K562 (cell line): ENCODE measurements at regions not wholly inside any gene's neighbourhood (a gene's known extent, or its start where the extent isn't known, plus 50 kb on each side); places are given as distances from the start of the nearest gene placed in this dataset.

ENCODE experiments used
- ARHGAP35 ChIP-seq: fragments of 450-650 bp; IDR thresholded peaks from 2 replicates; pipeline ENCODE4 v1.6.1; 2018; ENCODE audit not compliant: partially characterized antibody
- CHD4 ChIP-seq: fragments of 200-600 bp; sonication (generic); IDR thresholded peaks from 3 replicates; pipeline ENCODE4 v1.6.1; 2012; ENCODE audit warnings: low read depth, mild to moderate bottlenecking, mixed read lengths, low read length, inconsistent platforms; ENCODE audit not compliant: insufficient read depth, insufficient replicate concordance, poor library complexity, severe bottlenecking
- E2F3 ChIP-seq: fragments of 250-450 bp; sonication (Bioruptor Pico); IDR thresholded peaks from 2 replicates; pipeline ENCODE4 v1.4.0; 2020; ENCODE audit warnings: mild to moderate bottlenecking
- FOSL1 ChIP-seq: fragments of 200-800 bp; sonication (Bioruptor generic); conservative IDR thresholded peaks from 2 replicates; pipeline ENCODE4 v1.6.1; 2016; ENCODE audit warnings: missing genetic modification characterization, missing compliant biosample characterization
- FOXK2 ChIP-seq, 2 experiments: fragments of 450-650 bp; IDR thresholded peaks in 1 of 2; conservative IDR thresholded peaks in 1 of 2; 2 replicates each; pipeline ENCODE4 v1.6.1; 2016; ENCODE audit warnings: low read depth in 2 of 2, mild to moderate bottlenecking in 1 of 2
- HMGN3 ChIP-seq: IDR thresholded peaks from 2 replicates; pipeline ENCODE4 v1.6.1; 2011; ENCODE audit warnings: borderline replicate concordance, low read depth, mild to moderate bottlenecking, mixed read lengths, low read length; ENCODE audit not compliant: insufficient read length; ENCODE audit errors: extremely low read depth
- IRF9 ChIP-seq: fragments of 450-650 bp; IDR thresholded peaks from 2 replicates; pipeline ENCODE4 v1.6.1; 2016; ENCODE audit warnings: missing biosample characterization, missing genetic modification characterization
- LCOR ChIP-seq: sonication (generic); formaldehyde crosslinking; IDR thresholded peaks from 2 replicates; pipeline ENCODE4 v1.8.0; 2022; ENCODE audit warnings: mild to moderate bottlenecking, missing genetic modification reagents
- NFIC ChIP-seq: fragments of 450-650 bp; IDR thresholded peaks from 2 replicates; pipeline ENCODE4 v1.6.1; 2017; ENCODE audit warnings: mild to moderate bottlenecking, inconsistent platforms
- PCBP2 ChIP-seq: fragments of 200-400 bp; formaldehyde crosslinking; IDR thresholded peaks from 2 replicates; pipeline ENCODE4 v1.6.1; 2018; ENCODE audit warnings: low read length, low read depth, mild to moderate bottlenecking, moderate library complexity; ENCODE audit not compliant: poor library complexity, severe bottlenecking
- POLR3A ChIP-seq: IDR thresholded peaks from 2 replicates; pipeline ENCODE4 v1.6.1; 2011; ENCODE audit warnings: borderline replicate concordance, mild to moderate bottlenecking, moderate library complexity; ENCODE audit not compliant: insufficient read length, insufficient read depth; ENCODE audit errors: extremely low read depth
- RHOXF2B ChIP-seq: fragments of 250-450 bp; sonication (Bioruptor Pico); conservative IDR thresholded peaks from 2 replicates; pipeline ENCODE4 v1.5.1; 2021
- TARDBP ChIP-seq: fragments of 450-650 bp; IDR thresholded peaks from 2 replicates; pipeline ENCODE4 v1.6.1; 2016
- TBL1XR1 ChIP-seq, 2 experiments: IDR thresholded peaks; 2 replicates each; pipeline ENCODE4 v1.6.1; 2012; ENCODE audit warnings: improper control_type of control experiment in 2 of 2, low read length in 2 of 2, mild to moderate bottlenecking in 1 of 2
- TRIM24 ChIP-seq, 2 experiments: fragments of 450-650 bp; IDR thresholded peaks; 2 replicates each; pipeline ENCODE4 v1.6.1; 2016
- TSC22D4 ChIP-seq: fragments of 450-650 bp; IDR thresholded peaks from 2 replicates; pipeline ENCODE4 v1.6.1; 2016; ENCODE audit warnings: missing genetic modification characterization, missing biosample characterization, control low read depth
- ZMIZ1 ChIP-seq, 2 experiments: fragments of 150-350 bp in 1 of 2; IDR thresholded peaks; 2 replicates each; pipeline ENCODE4 v1.6.1; 2012 to 2016; ENCODE audit warnings: low read depth in 2 of 2, low read length in 2 of 2, mild to moderate bottlenecking in 1 of 2, moderate library complexity in 1 of 2
- ZNF212 ChIP-seq: fragments of 450-650 bp; formaldehyde crosslinking; IDR thresholded peaks from 2 replicates; pipeline ENCODE4 v1.4.0; 2020; ENCODE audit warnings: mild to moderate bottlenecking
- ZSCAN29 ChIP-seq: fragments of 450-650 bp; IDR thresholded peaks from 2 replicates; pipeline ENCODE4 v1.6.1; 2017
- TF ChIP-seq, protein P1 (sequence below), 2 experiments: fragments of 450-650 bp; IDR thresholded peaks; 2 replicates each; pipeline ENCODE4 v1.6.1; 2016
- TF ChIP-seq, protein P2 (sequence below): sonication (generic); formaldehyde crosslinking; IDR thresholded peaks from 2 replicates; pipeline ENCODE4 v1.8.0; 2022; ENCODE audit warnings: mild to moderate bottlenecking, missing genetic modification reagents

GRCh38 chr3:128549283-128550112 lies 56.5 kb upstream of the GATA2 start (continued):
- no peak for TF ChIP-seq IRF9 (tag)
- no peak for TF ChIP-seq TSC22D4
- peak; percentile 74 for TF ChIP-seq FOSL1 (tag)
- TF ChIP-seq E2F3 (CRISPR knock-in tag), result no peak
- TF ChIP-seq ZSCAN29, result no peak
- no peak for TF ChIP-seq PCBP2
- TF ChIP-seq NFIC, result peak; percentile 90
- TF ChIP-seq CHD4, result no peak
- no peak for TF ChIP-seq POLR3A
- TF ChIP-seq TARDBP, result no peak
- TF ChIP-seq, protein P1, sequence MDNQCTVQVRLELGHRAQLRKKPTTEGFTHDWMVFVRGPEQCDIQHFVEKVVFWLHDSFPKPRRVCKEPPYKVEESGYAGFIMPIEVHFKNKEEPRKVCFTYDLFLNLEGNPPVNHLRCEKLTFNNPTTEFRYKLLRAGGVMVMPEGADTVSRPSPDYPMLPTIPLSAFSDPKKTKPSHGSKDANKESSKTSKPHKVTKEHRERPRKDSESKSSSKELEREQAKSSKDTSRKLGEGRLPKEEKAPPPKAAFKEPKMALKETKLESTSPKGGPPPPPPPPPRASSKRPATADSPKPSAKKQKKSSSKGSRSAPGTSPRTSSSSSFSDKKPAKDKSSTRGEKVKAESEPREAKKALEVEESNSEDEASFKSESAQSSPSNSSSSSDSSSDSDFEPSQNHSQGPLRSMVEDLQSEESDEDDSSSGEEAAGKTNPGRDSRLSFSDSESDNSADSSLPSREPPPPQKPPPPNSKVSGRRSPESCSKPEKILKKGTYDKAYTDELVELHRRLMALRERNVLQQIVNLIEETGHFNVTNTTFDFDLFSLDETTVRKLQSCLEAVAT (IDR thresholded peaks at IDR 0.05), result no peak
- TF ChIP-seq, protein P2, sequence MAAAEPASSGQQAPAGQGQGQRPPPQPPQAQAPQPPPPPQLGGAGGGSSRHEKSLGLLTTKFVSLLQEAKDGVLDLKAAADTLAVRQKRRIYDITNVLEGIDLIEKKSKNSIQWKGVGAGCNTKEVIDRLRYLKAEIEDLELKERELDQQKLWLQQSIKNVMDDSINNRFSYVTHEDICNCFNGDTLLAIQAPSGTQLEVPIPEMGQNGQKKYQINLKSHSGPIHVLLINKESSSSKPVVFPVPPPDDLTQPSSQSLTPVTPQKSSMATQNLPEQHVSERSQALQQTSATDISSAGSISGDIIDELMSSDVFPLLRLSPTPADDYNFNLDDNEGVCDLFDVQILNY (CRISPR knock-in tag), result no peak
- peak in 1 of 2 experiments; percentile 19; a peak in 1 of 4 replicates for TF ChIP-seq FOXK2 (conservative IDR thresholded peaks at IDR 0.05 in 1 of 2, IDR thresholded peaks at IDR 0.05 in 1 of 2; ENCODE audit: low read depth in 2 of 2)
- peak; percentile 63 for TF ChIP-seq HMGN3
- no peak for TF ChIP-seq RHOXF2B (CRISPR knock-in tag)
- TF ChIP-seq ARHGAP35, result no peak
- peak in 1 of 2 experiments; percentile 57; a peak in 1 of 4 replicates for TF ChIP-seq TBL1XR1 (IDR thresholded peaks at IDR 0.05; ENCODE audit: low read length in 2 of 2)
- no peak for TF ChIP-seq LCOR (CRISPR knock-in tag)
- no peak for TF ChIP-seq ZMIZ1 (IDR thresholded peaks at IDR 0.05; ENCODE audit: low read depth in 2 of 2, low read length in 2 of 2)
- TF ChIP-seq ZNF212, result no peak
- TF ChIP-seq TRIM24 (IDR thresholded peaks at IDR 0.05), result peak; percentile 10 to 40; a peak in 1 of 4 replicates
